OCI-LY7 (cell line): ENCODE measurements at regions not wholly inside any gene's neighbourhood (a gene's known extent, or its start where the extent isn't known, plus 50 kb on each side); places are given as distances from the start of the nearest gene placed in this dataset.
"Not testable (repeated sequence)": the region's sequence is repeated elsewhere in the genome, so short reads cannot be mapped to it uniquely, and the experiment has no call there.

Source experiments
- BruUV-seq: library from RNA; stranded (reverse); fragments of 400-500 nt; replicated peaks from 2 replicates; lab custom pipeline; 2021; lab: Mats Ljungman, UMichigan
- CTCF ChIA-PET: fragments of 300-600 bp; sonication (Branson Sonifier 250); formaldehyde crosslinking; loops from one replicate; lab custom pipeline; 2022; ENCODE audit warnings: antibody characterized with exemption; ENCODE audit not compliant: unreplicated experiment; lab: Charles Lee
- POLR2A ChIA-PET: fragments of 300-600 bp; sonication (Branson Sonifier 250); formaldehyde crosslinking; loops from one replicate; lab custom pipeline; 2022; ENCODE audit warnings: antibody characterized with exemption; lab: Charles Lee
- DNase-seq: peaks from one replicate; pipeline ENCODE4 v3.0.0-alpha.2; 2015; ENCODE audit warnings: low spot score
- H2AFZ ChIP-seq: fragments of 200-600 bp; sonication (generic), shearing (Covaris generic); 2 replicates; pipeline ENCODE4 v1.6.1; 2014; ENCODE audit warnings: mild to moderate bottlenecking, antibody characterized with exemption, low read length, moderate library complexity
- H3K27ac ChIP-seq: fragments of 200-600 bp; sonication (generic); 2 replicates; pipeline ENCODE4 v1.5.1; 2014; ENCODE audit warnings: mixed run types, low read depth, mild to moderate bottlenecking, moderate library complexity, low read length, inconsistent platforms; ENCODE audit not compliant: poor library complexity, severe bottlenecking
- H3K36me3 ChIP-seq: fragments of 200-600 bp; sonication (generic); 2 replicates; pipeline ENCODE4 v1.6.1; 2014; ENCODE audit warnings: mild to moderate bottlenecking, antibody characterized with exemption, low read length, moderate library complexity, mixed read lengths; ENCODE audit not compliant: insufficient read depth
- H3K4me1 ChIP-seq: fragments of 200-600 bp; sonication (generic); 2 replicates; pipeline ENCODE4 v1.5.1; 2014; ENCODE audit warnings: mild to moderate bottlenecking, low read length; ENCODE audit not compliant: insufficient read depth, poor library complexity, severe bottlenecking
- H3K4me2 ChIP-seq: fragments of 200-600 bp; sonication (generic); 2 replicates; pipeline ENCODE4 v1.6.1; 2014; ENCODE audit warnings: mild to moderate bottlenecking, low read length
- H3K4me3 ChIP-seq: fragments of 200-600 bp; sonication (generic); 2 replicates; pipeline ENCODE4 v1.5.1; 2014; ENCODE audit warnings: mild to moderate bottlenecking, low read depth, low read length; ENCODE audit not compliant: poor library complexity, severe bottlenecking
- H3K79me2 ChIP-seq: fragments of 200-600 bp; sonication (generic); 2 replicates; pipeline ENCODE4 v1.6.1; 2016; ENCODE audit warnings: low read depth, mild to moderate bottlenecking, low read length, moderate library complexity, mixed read lengths; ENCODE audit not compliant: insufficient read depth
- H3K9me2 ChIP-seq: fragments of 200-600 bp; sonication (generic); 2 replicates; pipeline ENCODE4 v1.6.1; 2016; ENCODE audit warnings: mild to moderate bottlenecking, low read length, mixed read lengths; ENCODE audit not compliant: insufficient read depth
- H3K9me3 ChIP-seq: fragments of 200-600 bp; sonication (generic); 2 replicates; pipeline ENCODE4 v1.6.1; 2014; ENCODE audit warnings: mild to moderate bottlenecking, mixed run types, low read length, mixed read lengths
- H4K20me1 ChIP-seq: fragments of 200-600 bp; sonication (generic); 2 replicates; pipeline ENCODE4 v1.6.1; 2014; ENCODE audit warnings: mild to moderate bottlenecking, antibody characterized with exemption, low read length, moderate library complexity, mixed read lengths; ENCODE audit not compliant: insufficient read depth
- EZH2phosphoT487 ChIP-seq: fragments of 200-600 bp; sonication (generic); IDR thresholded peaks from 2 replicates; pipeline ENCODE4 v1.6.1; 2018; ENCODE audit warnings: low read depth, borderline replicate concordance, mild to moderate bottlenecking, mixed run types, antibody characterized with exemption, low read length, moderate library complexity, mixed read lengths
- intact Hi-C: fragments of 100-400 bp; cut with micrococcal nuclease; formaldehyde crosslinking; loops from one replicate; pipeline ENCODE4 v1.10.0; 2022; ENCODE audit not compliant: unreplicated experiment
- TF ChIP-seq, protein P1 (sequence below): fragments of 200-600 bp; sonication (generic); conservative IDR thresholded peaks from 2 replicates; pipeline ENCODE4 v1.5.1; 2014; ENCODE audit warnings: mild to moderate bottlenecking, antibody characterized with exemption, low read length, moderate library complexity, mixed read lengths

- ChIA-PET POLR2A (no interaction called here), CTCF (no interaction called here)
- no peaks in the 10 kb centered on the region for H3K36me3 ChIP-seq
- H3K9me2 ChIP-seq: no peaks in the 10 kb centered on the region
- H3K4me3 ChIP-seq: no peak overlapping the region
- intact Hi-C loops: no loop called here
- H3K4me2 ChIP-seq: no peak overlapping the region
- no peak overlapping the region for H2AFZ ChIP-seq
- H3K9me3 ChIP-seq: no peaks in the 10 kb centered on the region
- no peaks in the 10 kb centered on the region for H3K4me1 ChIP-seq
- DNase-seq: no peak
- no peaks in the 10 kb centered on the region for H3K79me2 ChIP-seq
- no TSS peak for BruUV-seq
- TF ChIP-seq EZH2phosphoT487: no peak
- TF ChIP-seq, protein P1, sequence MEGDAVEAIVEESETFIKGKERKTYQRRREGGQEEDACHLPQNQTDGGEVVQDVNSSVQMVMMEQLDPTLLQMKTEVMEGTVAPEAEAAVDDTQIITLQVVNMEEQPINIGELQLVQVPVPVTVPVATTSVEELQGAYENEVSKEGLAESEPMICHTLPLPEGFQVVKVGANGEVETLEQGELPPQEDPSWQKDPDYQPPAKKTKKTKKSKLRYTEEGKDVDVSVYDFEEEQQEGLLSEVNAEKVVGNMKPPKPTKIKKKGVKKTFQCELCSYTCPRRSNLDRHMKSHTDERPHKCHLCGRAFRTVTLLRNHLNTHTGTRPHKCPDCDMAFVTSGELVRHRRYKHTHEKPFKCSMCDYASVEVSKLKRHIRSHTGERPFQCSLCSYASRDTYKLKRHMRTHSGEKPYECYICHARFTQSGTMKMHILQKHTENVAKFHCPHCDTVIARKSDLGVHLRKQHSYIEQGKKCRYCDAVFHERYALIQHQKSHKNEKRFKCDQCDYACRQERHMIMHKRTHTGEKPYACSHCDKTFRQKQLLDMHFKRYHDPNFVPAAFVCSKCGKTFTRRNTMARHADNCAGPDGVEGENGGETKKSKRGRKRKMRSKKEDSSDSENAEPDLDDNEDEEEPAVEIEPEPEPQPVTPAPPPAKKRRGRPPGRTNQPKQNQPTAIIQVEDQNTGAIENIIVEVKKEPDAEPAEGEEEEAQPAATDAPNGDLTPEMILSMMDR: no peak
- no peaks in the 10 kb centered on the region for H4K20me1 ChIP-seq
- no peak overlapping the region for H3K27ac ChIP-seq
These were observed 181.8 kb downstream of the TBC1D2B start for GRCh38 chr15:77895742-77896141.

DNA sequence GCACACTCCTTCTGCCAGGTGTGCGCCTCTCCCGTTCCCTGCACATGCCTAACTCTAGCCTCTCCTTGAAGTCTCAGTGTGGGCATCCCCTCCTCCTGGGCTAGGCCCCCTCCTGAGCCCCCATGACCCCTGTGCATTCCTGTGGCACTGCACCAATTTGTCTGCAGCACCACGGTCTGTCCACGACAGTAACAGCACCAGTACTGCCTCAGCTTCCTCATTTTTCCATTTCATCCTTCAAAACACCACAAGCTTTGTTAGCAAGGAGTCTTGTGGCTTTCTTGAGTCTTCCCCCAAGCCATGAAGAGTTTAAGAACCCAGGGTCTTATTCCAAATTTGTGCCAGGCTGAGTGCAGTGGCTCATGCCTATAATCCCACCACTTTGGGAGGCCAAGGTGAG is 182.4 kb downstream of the TBC1D2B start:
- H3K27ac ChIP-seq, CTCF ChIA-PET, DNase-seq, H2AFZ ChIP-seq, H3K4me1 ChIP-seq, POLR2A ChIA-PET, H4K20me1 ChIP-seq, H3K36me3 ChIP-seq, BruUV-seq, intact Hi-C loops, H3K79me2 ChIP-seq, H3K4me3 ChIP-seq, H3K9me2 ChIP-seq, H3K9me3 ChIP-seq, H3K4me2 ChIP-seq: not testable (repeated sequence)

DNA sequence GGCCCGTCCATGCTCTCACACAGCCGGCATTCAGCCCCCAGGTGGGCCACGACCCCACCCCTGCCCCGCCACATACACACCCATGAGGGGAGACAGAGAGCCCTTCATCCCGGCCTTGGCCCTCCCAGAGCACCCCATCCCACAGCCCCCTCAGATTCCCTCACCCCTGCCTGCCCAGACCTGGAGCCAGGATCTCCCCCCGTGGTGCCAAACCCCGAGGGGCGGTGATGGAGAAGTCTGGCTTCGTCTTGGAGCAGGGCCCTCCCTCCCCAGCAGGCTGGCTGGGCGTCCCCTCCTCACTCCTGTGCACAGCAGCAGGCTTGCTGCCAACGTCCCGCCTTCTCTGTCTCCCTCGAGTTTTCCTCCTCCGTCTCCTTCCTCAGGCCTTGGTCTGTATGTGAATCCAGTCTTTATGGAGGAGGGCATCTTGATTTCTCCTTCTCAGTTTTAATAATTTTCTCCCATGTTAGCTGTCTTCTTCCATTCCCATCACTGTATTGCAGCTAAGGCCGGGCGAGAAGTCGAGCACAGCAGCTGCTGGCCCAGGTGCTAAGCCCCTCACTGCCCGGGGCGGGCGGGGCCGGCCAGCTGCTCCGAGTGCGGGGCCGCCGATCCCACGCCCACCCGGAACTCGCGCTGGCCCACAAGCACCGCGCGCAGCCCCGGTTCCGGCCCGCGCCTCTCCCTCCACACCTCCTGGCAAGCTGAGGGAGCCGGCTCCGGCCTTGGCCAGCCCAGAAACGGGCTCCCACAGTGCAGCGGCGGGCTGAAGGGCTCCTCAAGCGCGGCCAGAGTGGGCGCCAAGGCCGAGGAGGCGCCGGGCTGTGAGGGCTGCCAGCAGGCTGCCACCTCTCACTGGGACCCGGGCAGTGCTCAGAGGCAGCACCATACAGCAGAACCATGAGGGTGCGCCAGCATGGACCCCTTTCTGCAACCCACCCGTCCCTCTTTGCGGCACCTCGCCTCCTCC is 183.6 kb downstream of the TBC1D2B start:
- H2AFZ ChIP-seq, H4K20me1 ChIP-seq, H3K79me2 ChIP-seq, H3K27ac ChIP-seq, H3K4me2 ChIP-seq, H3K36me3 ChIP-seq, H3K9me3 ChIP-seq, BruUV-seq, POLR2A ChIA-PET, H3K4me1 ChIP-seq, DNase-seq, H3K4me3 ChIP-seq, CTCF ChIA-PET, H3K9me2 ChIP-seq, intact Hi-C loops: not testable (repeated sequence)

- H3K27ac ChIP-seq, H3K36me3 ChIP-seq, H3K4me2 ChIP-seq, H3K79me2 ChIP-seq, H4K20me1 ChIP-seq, H3K4me1 ChIP-seq, H3K9me3 ChIP-seq, CTCF ChIA-PET, POLR2A ChIA-PET, H3K4me3 ChIP-seq, DNase-seq, H3K9me2 ChIP-seq, BruUV-seq, H2AFZ ChIP-seq, intact Hi-C loops: not testable (repeated sequence)
These were observed 184.3 kb downstream of the TBC1D2B start for GRCh38 chr15:77893246-77893645.
